ENCODE measurements at regions not wholly inside any gene's neighbourhood (a gene's known extent, or its start where the extent isn't known, plus 50 kb on each side); places are given as distances from the start of the nearest gene placed in this dataset.

DNA sequence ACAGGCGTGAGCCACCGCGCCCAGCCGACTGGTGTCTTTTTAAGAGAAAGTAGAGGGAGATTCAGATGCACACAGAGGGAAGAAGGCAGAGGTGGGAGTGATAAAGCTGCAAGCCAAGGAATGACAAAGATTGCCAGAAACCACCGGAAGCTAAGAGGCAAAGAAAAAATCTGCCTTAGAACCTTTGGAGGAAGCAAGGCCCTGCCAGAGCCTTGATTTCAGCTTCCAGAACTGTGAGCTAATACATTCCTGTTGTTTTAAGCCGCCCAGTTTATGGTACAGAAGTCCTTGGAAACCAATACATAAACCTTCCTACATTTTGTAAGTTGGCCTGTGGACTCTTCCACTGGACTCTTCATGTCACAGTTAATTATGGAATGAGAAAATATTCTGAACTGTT, 71.7 kb upstream of the SOX21 start:
- 93 to 96% methylated on average over 4 to 6 of the region's 6 CpGs for WGBS, 2 experiments (ENCODE audit: insufficient coverage in 1 of 2, insufficient read length in 1 of 2)
- Histone ChIP-seq H3K27me3 (ENCODE audit: control insufficient read depth, insufficient read depth, low read length, poor library complexity, severe bottlenecking) (peaks cover 26% of the 10 kb centered on the region), H3K4me1 (ENCODE audit: control insufficient read depth, insufficient read depth, low read length) (no peaks in the 10 kb centered on the region), H3K4me3 (ENCODE audit: low read length) (no peak overlapping the region), H3K9ac (ENCODE audit: extremely low read depth, low read length, poor library complexity, severe bottlenecking) (no peak overlapping the region), H3K36me3 (ENCODE audit: control insufficient read depth, insufficient read depth, low read length) (no peaks in the 10 kb centered on the region), H3K27ac (ENCODE audit: low read depth, low read length) (no peak overlapping the region), H3K9me3 (ENCODE audit: control insufficient read depth, low read length) (peaks cover 11% of the 10 kb centered on the region)
- Mint-ChIP-seq H3K27ac (no peak overlapping the region), H3K9me3 (peaks cover 14% of the 10 kb centered on the region), H3K4me3 (no peak overlapping the region), H3K4me1 (peaks cover 6% of the 10 kb centered on the region), H3K36me3 (ENCODE audit: low read depth) (no peaks in the 10 kb centered on the region), H3K27me3 (ENCODE audit: insufficient read depth) (peaks cover 54% of the 10 kb centered on the region)
- TF ChIP-seq CTCF (conservative IDR thresholded peaks at IDR 0.05) = no peak
- no peak for DNase-seq

DNA sequence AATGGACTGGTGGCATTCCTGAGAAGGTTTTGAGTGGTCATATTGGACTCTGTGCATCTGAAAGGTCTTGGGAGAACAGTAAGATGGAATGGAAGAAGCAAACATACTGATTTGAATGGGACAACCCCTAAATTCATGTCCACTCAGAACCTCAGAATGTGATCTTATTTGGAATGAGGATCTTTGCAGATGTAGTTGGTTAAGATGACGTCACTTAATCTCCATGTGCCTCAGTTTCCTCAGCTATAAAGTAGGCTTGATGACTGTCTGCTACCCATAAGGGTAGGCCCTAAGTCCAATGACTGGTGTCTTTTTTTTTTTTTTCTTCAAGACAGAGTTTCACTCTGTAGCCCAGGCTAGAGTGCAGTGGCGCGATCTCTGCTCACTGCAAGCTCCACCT, 71.1 kb upstream of the SOX21 start:
- Histone ChIP-seq H3K4me1 (ENCODE audit: control insufficient read depth, insufficient read depth, low read length) (no peaks in the 10 kb centered on the region), H3K27ac (ENCODE audit: low read depth, low read length) (no peak overlapping the region), H3K9me3 (ENCODE audit: control insufficient read depth, low read length) (peaks cover 11% of the 10 kb centered on the region), H3K4me3 (ENCODE audit: low read length) (no peak overlapping the region), H3K36me3 (ENCODE audit: control insufficient read depth, insufficient read depth, low read length) (no peaks in the 10 kb centered on the region), H3K9ac (ENCODE audit: extremely low read depth, low read length, poor library complexity, severe bottlenecking) (no peak overlapping the region), H3K27me3 (ENCODE audit: control insufficient read depth, insufficient read depth, low read length, poor library complexity, severe bottlenecking) (peaks cover 26% of the 10 kb centered on the region)
- Mint-ChIP-seq H3K4me3 (no peak overlapping the region), H3K27me3 (ENCODE audit: insufficient read depth) (peaks cover 49% of the 10 kb centered on the region), H3K9me3 (peaks cover 14% of the 10 kb centered on the region), H3K4me1 (peaks cover 6% of the 10 kb centered on the region), H3K27ac (no peak overlapping the region), H3K36me3 (ENCODE audit: low read depth) (no peaks in the 10 kb centered on the region)
- DNase-seq = no peak
- WGBS, 2 experiments (ENCODE audit: insufficient coverage in 1 of 2, insufficient read length in 1 of 2) = 86 to 94% methylated on average over 1 to 3 of the region's 3 CpGs
- TF ChIP-seq CTCF (conservative IDR thresholded peaks at IDR 0.05) = no peak

GRCh38 chr13:94780421-94780820, 68.1 kb upstream of the SOX21 start:
- H3K4me1 Mint-ChIP-seq = no peaks in the 10 kb centered on the region
- no peak for TF ChIP-seq CTCF (conservative IDR thresholded peaks at IDR 0.05)

More at GRCh38 chr13:94780421-94780820, 68.1 kb upstream of the SOX21 start:
- Histone ChIP-seq H3K4me3 (ENCODE audit: low read length) (no peak overlapping the region), H3K27me3 (ENCODE audit: control insufficient read depth, insufficient read depth, low read length, poor library complexity, severe bottlenecking) (peaks cover 10% of the 10 kb centered on the region), H3K36me3 (ENCODE audit: control insufficient read depth, insufficient read depth, low read length) (no peaks in the 10 kb centered on the region), H3K4me1 (ENCODE audit: control insufficient read depth, insufficient read depth, low read length) (no peaks in the 10 kb centered on the region), H3K9ac (ENCODE audit: extremely low read depth, low read length, poor library complexity, severe bottlenecking) (no peak overlapping the region), H3K27ac (ENCODE audit: low read depth, low read length) (no peak overlapping the region), H3K9me3 (ENCODE audit: control insufficient read depth, low read length) (peaks cover 11% of the 10 kb centered on the region)
- 89% methylated on average over 4 of the region's 4 CpGs; no CpG with 5 or more reads in 1 of the 2 experiments for WGBS, 2 experiments (ENCODE audit: insufficient coverage in 1 of 2, insufficient read length in 1 of 2)
- Mint-ChIP-seq H3K36me3 (ENCODE audit: low read depth) (no peaks in the 10 kb centered on the region), H3K4me3 (no peak overlapping the region), H3K9me3 (peaks cover 14% of the 10 kb centered on the region), H3K27ac (no peak overlapping the region), H3K27me3 (ENCODE audit: insufficient read depth) (peaks cover 38% of the 10 kb centered on the region)
- no peak for DNase-seq
